Upper lobe of left lung (tissue), 6 donors: ENCODE measurements at regions not wholly inside any gene's neighbourhood (a gene's known extent, or its start where the extent isn't known, plus 50 kb on each side); places are given as distances from the start of the nearest gene placed in this dataset.
A peak's percentile ranks its signal among the peaks of the same experiment; 100 is the strongest.

ENCODE experiments used
- ATAC-seq, 2 donors: fragments of 200-7000 bp; cut with Tn5 transposase; one replicate each; pipeline ENCODE4 v1.9.1; 2022; ENCODE audit warnings: mild to moderate bottlenecking in 2 of 2, moderate library complexity in 2 of 2; ENCODE audit not compliant: low FRiP score in 2 of 2
- DNase-seq, 2 donors: peaks; one replicate each; pipeline ENCODE4 v3.0.0-alpha.2; 2019 to 2020
- H3K27ac ChIP-seq, 4 donors: fragments of 200-600 bp; sonication (generic); one replicate each; pipeline ENCODE4 v1.5.1; 2016 to 2019
- H3K27me3 ChIP-seq, 4 donors: fragments of 200-600 bp; sonication (generic); one replicate each; pipeline ENCODE4 v1.5.1; 2017 to 2019
- H3K36me3 ChIP-seq, 4 donors: fragments of 200-600 bp; sonication (generic); one replicate each; pipeline ENCODE4 v1.5.1; 2016 to 2019
- H3K4me1 ChIP-seq, 4 donors: fragments of 200-600 bp; sonication (generic); one replicate each; pipeline ENCODE4 v1.5.1; 2018 to 2019
- H3K4me3 ChIP-seq, 4 donors: fragments of 200-600 bp; sonication (generic); one replicate each; pipeline ENCODE4 v1.5.1; 2017 to 2019; ENCODE audit warnings: mild to moderate bottlenecking in 2 of 4, moderate library complexity in 1 of 4
- H3K9me3 ChIP-seq, 4 donors: fragments of 200-600 bp; sonication (generic); one replicate each; pipeline ENCODE4 v1.5.1; 2018 to 2019
- EP300 ChIP-seq, 4 donors: sonication (generic); formaldehyde crosslinking; IDR thresholded peaks; one replicate each; pipeline ENCODE4 v1.5.1; 2017; ENCODE audit warnings: antibody characterized with exemption in 4 of 4, control low read depth in 2 of 4
- POLR2A ChIP-seq, 4 donors: fragments of 450-650 bp; IDR thresholded peaks; one replicate each; pipeline ENCODE4 v1.5.1; 2016 to 2017; ENCODE audit warnings: antibody characterized with exemption in 4 of 4, mild to moderate bottlenecking in 2 of 4
- POLR2AphosphoS5 ChIP-seq, 2 donors: sonication (generic); formaldehyde crosslinking; IDR thresholded peaks; one replicate each; pipeline ENCODE4 v1.5.1; 2017; ENCODE audit warnings: antibody characterized with exemption in 2 of 2
- WGBS, 2 donors: methylation state at CpG; one replicate each; pipeline ENCODE4 v1.1.5; 2017 to 2018; 5-methylcytosine and 5-hydroxymethylcytosine counted together
- TF ChIP-seq, protein P1 (sequence below), 6 experiments: fragments of 450-650 bp in 4 of 6; fragments of 200-600 bp in 2 of 6; sonication (generic) in 2 of 6; IDR thresholded peaks; one replicate each; pipeline ENCODE4 v1.5.1; 2016 to 2019; ENCODE audit warnings: antibody characterized with exemption in 6 of 6
- donor health status: DM: no; HTN: no; CAD: no; lungs with moderate emphysema.
- donor health status: DM: no; HTN: yes; CAD: no; lungs with severe emphysema.

DNA sequence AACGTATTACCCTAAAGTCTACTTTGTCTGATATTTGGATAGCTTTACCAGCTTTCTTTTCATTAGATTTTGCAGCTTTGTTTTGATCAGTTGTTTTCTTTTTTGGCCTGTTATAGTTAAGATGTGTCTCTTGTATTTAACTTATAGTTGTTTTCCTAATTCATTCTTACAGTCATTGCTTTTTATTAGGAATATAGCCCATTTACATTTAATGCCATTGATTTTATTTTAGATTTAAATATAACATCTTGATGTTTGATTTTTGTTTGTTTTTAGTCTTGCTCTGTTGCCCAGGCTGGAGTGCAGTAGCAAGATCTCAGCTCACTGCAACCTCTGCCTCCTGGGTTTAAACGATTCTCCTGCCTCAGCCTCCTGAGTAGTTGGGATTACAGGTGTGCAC lies 215.9 kb upstream of the HDAC4 start:
- Histone ChIP-seq H3K4me3 (no peak overlapping the region), H3K9me3 (peaks cover 0 to 20% (median 0%) of the 10 kb centered on the region in 4 donors), H3K4me1 (no peaks in the 10 kb centered on the region), H3K27me3 (no peaks in the 10 kb centered on the region), H3K27ac (no peak overlapping the region), H3K36me3 (no peaks in the 10 kb centered on the region)
- 70 to 91% methylated on average over 2 of the region's 2 CpGs for WGBS, 2 donors
- TF ChIP-seq POLR2A (IDR thresholded peaks at IDR 0.05) (no peak), EP300 (IDR thresholded peaks at IDR 0.05) (no peak), POLR2AphosphoS5 (IDR thresholded peaks at IDR 0.05) (no peak)
- no peak for ATAC-seq
- DNase-seq, result no peak

DNA sequence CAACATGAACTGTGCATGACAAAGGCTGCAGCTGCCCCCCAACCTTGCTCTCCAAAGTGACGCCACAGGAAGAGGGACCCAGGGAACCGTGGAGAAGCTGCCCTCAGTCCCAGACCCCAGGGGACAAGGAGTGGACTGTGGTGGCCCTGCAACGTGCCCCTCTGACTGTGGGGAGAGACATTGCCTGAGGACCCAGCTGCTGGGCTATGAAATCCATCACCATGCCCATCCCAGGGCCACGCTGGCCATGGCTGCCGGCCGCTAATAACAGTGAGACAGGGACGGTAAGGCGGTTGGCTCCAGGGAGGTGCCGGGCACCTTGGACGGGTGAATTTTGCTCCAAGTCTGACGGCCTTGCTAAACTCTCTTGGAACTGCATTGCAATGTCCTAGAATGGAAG lies 211.3 kb upstream of the HDAC4 start:
- H3K27ac ChIP-seq, result no peak overlapping the region
- no peaks in the 10 kb centered on the region for H3K36me3 ChIP-seq
- H3K9me3 ChIP-seq, result peaks cover 0 to 12% (median 0%) of the 10 kb centered on the region in 4 donors
- ATAC-seq (no peak), DNase-seq (peak in 1 of 2 donors; percentile 56)
- no peaks in the 10 kb centered on the region for H3K27me3 ChIP-seq
- H3K4me1 ChIP-seq, result peaks cover 0 to 4% (median 0%) of the 10 kb centered on the region in 4 donors
- TF ChIP-seq EP300 (IDR thresholded peaks at IDR 0.05) (no peak), POLR2AphosphoS5 (IDR thresholded peaks at IDR 0.05) (no peak), POLR2A (IDR thresholded peaks at IDR 0.05) (no peak)
- TF ChIP-seq, protein P1, sequence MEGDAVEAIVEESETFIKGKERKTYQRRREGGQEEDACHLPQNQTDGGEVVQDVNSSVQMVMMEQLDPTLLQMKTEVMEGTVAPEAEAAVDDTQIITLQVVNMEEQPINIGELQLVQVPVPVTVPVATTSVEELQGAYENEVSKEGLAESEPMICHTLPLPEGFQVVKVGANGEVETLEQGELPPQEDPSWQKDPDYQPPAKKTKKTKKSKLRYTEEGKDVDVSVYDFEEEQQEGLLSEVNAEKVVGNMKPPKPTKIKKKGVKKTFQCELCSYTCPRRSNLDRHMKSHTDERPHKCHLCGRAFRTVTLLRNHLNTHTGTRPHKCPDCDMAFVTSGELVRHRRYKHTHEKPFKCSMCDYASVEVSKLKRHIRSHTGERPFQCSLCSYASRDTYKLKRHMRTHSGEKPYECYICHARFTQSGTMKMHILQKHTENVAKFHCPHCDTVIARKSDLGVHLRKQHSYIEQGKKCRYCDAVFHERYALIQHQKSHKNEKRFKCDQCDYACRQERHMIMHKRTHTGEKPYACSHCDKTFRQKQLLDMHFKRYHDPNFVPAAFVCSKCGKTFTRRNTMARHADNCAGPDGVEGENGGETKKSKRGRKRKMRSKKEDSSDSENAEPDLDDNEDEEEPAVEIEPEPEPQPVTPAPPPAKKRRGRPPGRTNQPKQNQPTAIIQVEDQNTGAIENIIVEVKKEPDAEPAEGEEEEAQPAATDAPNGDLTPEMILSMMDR (IDR thresholded peaks at IDR 0.05), result no peak
- no peak overlapping the region for H3K4me3 ChIP-seq
- WGBS, 2 donors, result 85% methylated on average over 9 to 11 of the region's 11 CpGs

DNA sequence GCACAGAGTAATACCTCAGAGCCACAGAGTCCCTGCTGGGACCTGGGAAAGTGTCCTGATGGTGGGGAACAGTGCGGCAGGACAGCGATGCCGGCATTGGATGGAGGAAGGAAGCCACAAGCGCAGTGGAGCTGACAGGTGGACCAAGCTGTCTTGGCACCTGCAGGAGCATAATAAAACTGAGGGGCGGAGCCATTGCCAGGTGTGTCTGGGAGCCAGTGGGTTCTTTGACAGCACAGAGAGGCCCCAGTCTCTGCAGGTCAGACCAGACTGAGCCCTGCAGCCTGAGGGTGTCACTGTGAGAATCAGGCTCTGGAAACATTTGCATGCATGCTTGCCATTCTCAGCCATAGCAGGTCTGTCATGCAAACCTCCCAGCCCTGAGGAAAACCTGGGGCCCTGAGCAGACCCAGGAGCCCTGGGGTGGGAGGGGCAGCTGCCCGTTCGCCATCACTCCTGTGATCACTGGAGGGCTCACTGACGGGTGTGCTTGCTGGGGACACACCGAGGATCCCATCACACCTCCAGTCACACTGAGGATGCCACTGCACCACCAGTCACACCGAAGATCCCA lies 210.5 kb upstream of the HDAC4 start:
- H3K27me3 ChIP-seq, result no peaks in the 10 kb centered on the region
- TF ChIP-seq, protein P1 (IDR thresholded peaks at IDR 0.05), result no peak
- TF ChIP-seq POLR2AphosphoS5 (IDR thresholded peaks at IDR 0.05), result no peak
- TF ChIP-seq POLR2A (IDR thresholded peaks at IDR 0.05), result no peak
- TF ChIP-seq EP300 (IDR thresholded peaks at IDR 0.05), result no peak
- H3K4me1 ChIP-seq, result peaks cover 0 to 4% (median 0%) of the 10 kb centered on the region in 4 donors
- H3K9me3 ChIP-seq, result peaks cover 0 to 4% (median 0%) of the 10 kb centered on the region in 4 donors
- WGBS, 2 donors, result 87 to 95% methylated on average over 8 to 10 of the region's 10 CpGs
- H3K27ac ChIP-seq, result no peak overlapping the region
- DNase-seq (peak in 1 of 2 donors; percentile 36), ATAC-seq (peak in 1 of 2 donors; percentile 23)
- H3K4me3 ChIP-seq, result no peak overlapping the region
- no peaks in the 10 kb centered on the region for H3K36me3 ChIP-seq

DNA sequence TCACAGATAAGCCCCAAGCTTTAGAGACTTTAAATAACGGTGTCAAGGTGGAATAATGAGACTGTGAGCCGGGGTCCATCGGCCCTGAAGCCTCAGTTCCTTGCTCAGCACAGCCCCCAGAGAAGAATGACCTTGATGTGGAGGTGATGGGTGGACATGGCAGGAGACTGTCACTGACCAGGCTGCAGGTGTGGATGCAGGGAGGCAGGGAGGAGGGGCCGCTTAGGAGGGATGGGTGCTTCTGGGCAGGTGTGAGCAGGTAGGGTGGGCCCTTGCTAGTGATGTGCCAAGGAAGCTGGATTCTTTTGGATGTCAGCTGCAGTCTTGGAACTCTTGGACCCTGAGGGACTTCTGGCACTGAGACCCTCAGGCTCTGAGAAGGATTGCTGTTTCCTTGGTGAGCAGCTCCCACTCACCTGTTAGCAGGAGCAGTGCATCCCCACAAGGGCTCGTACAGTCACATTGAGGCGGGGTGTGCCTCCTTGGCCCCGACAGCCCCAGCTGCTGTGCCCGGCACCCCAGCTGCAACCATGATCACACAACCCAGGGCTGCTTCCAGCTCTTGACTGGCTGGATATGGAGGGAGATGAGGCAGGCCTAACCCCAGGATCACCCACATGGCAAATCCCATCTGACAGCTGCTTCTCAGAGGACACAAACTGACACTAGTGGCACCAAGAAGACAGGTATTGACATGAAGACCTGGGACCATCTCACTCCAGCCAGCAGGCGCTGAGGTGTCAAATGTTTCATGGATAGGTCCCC lies 209.8 kb upstream of the HDAC4 start:
- no peaks in the 10 kb centered on the region for H3K36me3 ChIP-seq
- DNase-seq, result peak in 1 of 2 donors; percentile 39

More for the DNA sequence above, 209.8 kb upstream of the HDAC4 start:
- WGBS, 2 donors, result 96 to 98% methylated on average over 5 to 9 of the region's 9 CpGs
- Histone ChIP-seq H3K27ac (no peak overlapping the region), H3K27me3 (no peaks in the 10 kb centered on the region), H3K4me3 (no peak overlapping the region), H3K9me3 (no peaks in the 10 kb centered on the region), H3K4me1 (peaks cover 0 to 4% (median 0%) of the 10 kb centered on the region in 4 donors)
- TF ChIP-seq POLR2AphosphoS5 (IDR thresholded peaks at IDR 0.05) (no peak), POLR2A (IDR thresholded peaks at IDR 0.05) (no peak), EP300 (IDR thresholded peaks at IDR 0.05) (no peak)
- TF ChIP-seq, protein P1 (IDR thresholded peaks at IDR 0.05), result no peak
- peak in 1 of 2 donors; percentile 41 for ATAC-seq
